Lung (tissue), 11 donors: ENCODE measurements at regions not wholly inside any gene's neighbourhood (a gene's known extent, or its start where the extent isn't known, plus 50 kb on each side); places are given as distances from the start of the nearest gene placed in this dataset.

Experiments used
- ATAC-seq: fragments of 200-7000 bp; cut with Tn5 transposase; one replicate; pipeline ENCODE4 v1.9.1; 2020; ENCODE audit warnings: moderate number of reproducible peaks; ENCODE audit not compliant: insufficient read depth, low FRiP score
- DNase-seq, 3 donors: peaks; one replicate each; pipeline ENCODE4 v3.0.0-alpha.2; 2013 to 2017
- H3K27ac ChIP-seq, 2 donors: one replicate each; pipeline ENCODE4 v1.5.1; 2013; ENCODE audit warnings: mild to moderate bottlenecking in 2 of 2, moderate library complexity in 2 of 2, control low read depth in 1 of 2, inconsistent platforms in 1 of 2, low read depth in 1 of 2, low read length in 1 of 2
- H3K27me3 ChIP-seq, 3 donors: one replicate each; pipeline ENCODE4 v1.5.1; 2013; ENCODE audit warnings: low read length in 2 of 3; ENCODE audit not compliant: control insufficient read depth in 3 of 3, insufficient read depth in 3 of 3
- H3K36me3 ChIP-seq, 4 donors: one replicate each; pipeline ENCODE4 v1.5.1; 2013; ENCODE audit warnings: low read length in 4 of 4, mild to moderate bottlenecking in 1 of 4, moderate library complexity in 1 of 4; ENCODE audit not compliant: control insufficient read depth in 4 of 4, insufficient read depth in 4 of 4
- H3K4me1 ChIP-seq, 5 donors: one replicate each; pipeline ENCODE4 v1.5.1; 2013; ENCODE audit warnings: low read length in 5 of 5, mild to moderate bottlenecking in 2 of 5, moderate library complexity in 1 of 5; ENCODE audit not compliant: control insufficient read depth in 5 of 5, insufficient read depth in 5 of 5
- H3K4me3 ChIP-seq: one replicate; pipeline ENCODE4 v1.5.1; 2013; ENCODE audit warnings: mild to moderate bottlenecking, control low read depth, moderate library complexity
- H3K9ac ChIP-seq, 2 donors: one replicate each; pipeline ENCODE4 v1.5.1; 2013; ENCODE audit warnings: low read length in 2 of 2, control low read depth in 1 of 2; ENCODE audit not compliant: insufficient read depth in 1 of 2
- H3K9me3 ChIP-seq, 4 donors: one replicate each; pipeline ENCODE4 v1.5.1; 2013; ENCODE audit warnings: low read length in 3 of 4, mild to moderate bottlenecking in 1 of 4, moderate library complexity in 1 of 4; ENCODE audit not compliant: control insufficient read depth in 4 of 4, insufficient read depth in 3 of 4
- CTCF ChIP-seq: IDR thresholded peaks from 2 replicates; pipeline ENCODE4 v1.5.1; 2012; ENCODE audit warnings: mild to moderate bottlenecking; ENCODE audit errors: control extremely low read depth, extremely low read depth
- WGBS, 2 donors: extraction: QIAGEN DNeasy Blood & Tissue Kit; methylation state at CpG; one replicate each; pipeline ENCODE4 v1.1.7; 2013; 5-methylcytosine and 5-hydroxymethylcytosine counted together
- donor health status: control.
- donor health status: control.
- donor health status: Bipolar disorder and iron deficiency.
- donor health status: healthy.
- donor health status: DM: yes; HTN: yes; CAD: no.

DNA sequence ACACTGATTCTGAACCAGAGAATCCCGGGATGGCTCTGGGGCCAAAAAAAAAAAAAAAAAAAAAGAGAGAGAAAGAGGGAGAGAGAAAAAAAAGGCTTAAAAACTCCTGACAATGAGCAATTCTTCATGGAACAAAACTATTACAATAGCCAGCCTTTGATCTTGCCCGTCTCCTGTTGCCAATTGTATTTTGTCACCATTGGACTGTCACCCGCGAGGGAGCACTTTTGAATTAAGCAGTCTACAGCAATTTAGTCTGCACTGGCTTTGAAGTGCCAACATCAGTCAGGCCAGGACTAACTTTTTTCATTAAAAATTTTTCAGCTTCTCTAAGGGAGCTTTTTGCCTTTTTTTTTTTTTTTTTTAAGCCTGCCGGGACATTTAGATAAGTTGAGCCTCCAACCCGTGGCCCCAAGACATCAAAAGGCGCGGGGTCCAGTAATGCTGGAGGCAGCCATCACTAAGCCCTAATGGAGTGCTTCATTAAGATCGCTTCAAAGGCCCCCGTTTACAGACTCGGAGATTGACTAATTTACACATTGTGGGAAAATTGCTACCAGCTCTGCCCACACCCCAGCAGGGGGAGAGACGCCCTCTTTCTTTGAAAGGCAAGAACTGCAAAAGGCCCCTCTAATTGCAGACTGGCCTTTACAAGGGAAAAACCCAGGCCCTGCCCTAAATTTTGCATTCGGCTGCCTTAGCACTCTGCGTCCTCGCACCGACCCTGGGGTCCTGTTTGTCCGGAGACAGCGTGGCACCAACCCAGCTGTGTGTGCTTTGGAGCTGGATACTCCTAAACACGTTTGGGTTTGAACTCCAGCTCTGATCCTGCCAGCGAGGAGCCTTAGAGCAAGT, 98.1 kb upstream of the MSX1 start:
- no peak for TF ChIP-seq CTCF
- ATAC-seq = no peak
- Histone ChIP-seq H3K27ac (no peak overlapping the region), H3K4me1 (peaks cover 0 to 25% (median 0%) of the 10 kb centered on the region in 5 donors), H3K36me3 (no peaks in the 10 kb centered on the region), H3K9ac (no peak overlapping the region), H3K27me3 (peaks cover 0 to 3% (median 0%) of the 10 kb centered on the region in 3 donors), H3K4me3 (no peak overlapping the region), H3K9me3 (peaks cover 0 to 7% (median 0%) of the 10 kb centered on the region in 4 donors)
- DNase-seq = peak in 2 of 3 donors; percentile 46 to 48
- 58 to 64% methylated on average over 20 of the region's 20 CpGs for WGBS, 2 donors

- DNase-seq = no peak
- Histone ChIP-seq H3K9me3 (peaks cover 0 to 3% (median 0%) of the 10 kb centered on the region in 4 donors), H3K27ac (no peak overlapping the region), H3K9ac (no peak overlapping the region), H3K27me3 (peaks cover 0 to 3% (median 0%) of the 10 kb centered on the region in 3 donors), H3K4me3 (no peak overlapping the region), H3K4me1 (peaks cover 0 to 25% (median 0%) of the 10 kb centered on the region in 5 donors), H3K36me3 (no peaks in the 10 kb centered on the region)
- ATAC-seq = no peak
- 81 to 83% methylated on average over 7 of the region's 7 CpGs for WGBS, 2 donors
- TF ChIP-seq CTCF = no peak
These were observed 99.6 kb upstream of the MSX1 start for GRCh38 chr4:4759883-4760282.

GRCh38 chr4:4759232-4759631, 100.2 kb upstream of the MSX1 start:
- peaks cover 0 to 3% (median 0%) of the 10 kb centered on the region in 4 donors for H3K9me3 ChIP-seq
- WGBS, 2 donors = 92 to 95% methylated on average over 13 of the region's 13 CpGs

More at GRCh38 chr4:4759232-4759631, 100.2 kb upstream of the MSX1 start:
- Histone ChIP-seq H3K4me3 (no peak overlapping the region), H3K27me3 (peaks cover 0 to 3% (median 0%) of the 10 kb centered on the region in 3 donors), H3K9ac (no peak overlapping the region), H3K4me1 (peaks cover 0 to 25% (median 0%) of the 10 kb centered on the region in 5 donors), H3K36me3 (no peaks in the 10 kb centered on the region), H3K27ac (no peak overlapping the region)
- DNase-seq = no peak
- TF ChIP-seq CTCF = no peak
- no peak for ATAC-seq
